HG03354 (cell line): ENCODE measurements at regions not wholly inside any gene's neighbourhood (a gene's known extent, or its start where the extent isn't known, plus 50 kb on each side); places are given as distances from the start of the nearest gene placed in this dataset.

Experiments used
- ATAC-seq: cut with Tn5 transposase; IDR thresholded peaks from one replicate; pipeline ENCODE4 v1.9.1; 2021; ENCODE audit warnings: mild to moderate bottlenecking; ENCODE audit not compliant: unreplicated experiment, poor library complexity, severe bottlenecking

DNA sequence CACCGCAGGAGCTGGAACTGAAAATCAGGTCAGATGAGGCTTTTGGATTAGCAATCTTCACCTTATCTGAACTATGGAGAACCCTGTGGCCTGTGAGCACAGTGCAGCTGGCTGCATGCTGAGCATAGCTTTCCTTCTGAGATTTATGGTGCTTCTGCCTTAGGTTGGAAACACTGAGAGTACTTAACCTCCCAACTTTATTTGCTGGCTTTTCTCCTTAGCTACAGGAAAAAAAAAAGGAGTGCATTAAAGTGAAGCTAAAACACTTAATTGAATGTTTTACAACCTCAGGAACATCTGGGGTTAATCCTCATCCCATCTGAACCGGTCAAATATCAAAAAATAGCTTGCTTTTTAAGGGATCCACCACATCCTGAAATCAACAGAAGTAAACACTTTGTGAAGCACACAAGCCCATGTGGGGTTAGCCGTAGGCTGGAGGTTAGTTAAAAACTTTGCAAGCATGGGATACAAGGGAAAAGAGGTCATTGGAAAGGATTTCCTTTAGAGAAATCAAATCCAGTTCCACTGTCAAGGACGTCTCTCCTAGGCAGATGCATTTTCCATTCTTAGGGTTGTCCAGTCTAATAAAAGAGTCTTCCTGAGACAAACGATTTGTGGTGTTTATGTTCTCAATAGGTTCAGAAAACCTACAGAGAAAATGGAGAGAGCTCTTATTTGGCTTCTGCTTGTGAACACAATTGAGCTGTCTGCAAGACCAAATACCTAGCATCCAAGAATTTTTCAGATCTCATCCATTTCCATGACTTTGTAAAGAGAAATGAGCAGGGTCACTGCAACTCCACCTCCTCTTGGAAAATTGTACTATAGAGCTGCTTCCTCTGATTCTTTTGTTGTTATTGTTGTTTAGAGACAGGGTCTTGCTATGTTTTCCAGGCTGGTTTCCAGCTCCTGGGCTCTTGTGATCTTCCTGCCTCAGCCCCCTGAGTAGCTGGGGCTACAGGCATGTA lies 470.4 kb upstream of the IGFBP3 start:
- ATAC-seq: no peak

DNA sequence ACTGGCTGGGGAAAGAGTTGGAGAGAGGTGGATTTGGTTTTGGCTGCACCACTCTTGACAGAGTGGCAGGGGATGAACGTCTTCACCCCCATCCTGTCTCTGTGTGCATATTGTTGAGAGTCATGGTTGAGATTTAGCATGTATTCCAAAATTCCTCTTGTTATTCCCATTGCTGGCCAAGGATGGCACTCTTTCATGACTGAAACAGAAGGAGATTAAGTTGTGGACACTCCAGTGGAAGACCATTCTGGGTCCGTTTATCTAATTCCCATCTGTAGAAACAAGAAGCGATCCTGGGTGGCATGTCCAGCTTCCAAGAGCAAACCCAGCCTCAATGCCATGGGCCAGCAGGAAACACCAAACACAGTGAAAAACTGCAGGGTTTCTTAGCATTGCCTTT lies 469.0 kb upstream of the IGFBP3 start:
- ATAC-seq: no peak

DNA sequence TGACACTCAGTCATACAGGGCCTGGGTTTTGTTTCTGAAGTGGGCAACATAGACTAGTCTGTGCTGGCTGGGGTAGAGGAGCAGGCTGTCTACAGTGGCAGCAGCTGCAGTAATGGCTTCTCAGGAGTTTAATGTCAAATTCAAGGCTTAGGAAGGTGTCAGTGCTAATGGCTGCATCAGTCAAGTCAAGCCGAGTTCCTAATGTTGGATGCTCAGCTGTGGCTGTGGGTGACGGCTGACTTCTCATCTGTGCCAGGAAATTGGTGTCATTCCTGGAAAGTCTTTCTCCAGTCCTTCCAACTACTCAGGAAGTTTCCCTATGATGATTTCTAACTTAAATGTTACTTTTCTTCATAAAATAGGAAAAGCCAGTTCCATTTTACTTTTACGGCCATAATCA lies 468.1 kb upstream of the IGFBP3 start:
- no peak for ATAC-seq

- ATAC-seq: no peak
These were observed 466.6 kb upstream of the IGFBP3 start for GRCh38 chr7:46387646-46388045.

GRCh38 chr7:46386428-46387399 lies 465.6 kb upstream of the IGFBP3 start:
- no peak for ATAC-seq

GRCh38 chr7:46385662-46386309 lies 464.7 kb upstream of the IGFBP3 start:
- no peak for ATAC-seq

GRCh38 chr7:46383605-46384004 lies 462.5 kb upstream of the IGFBP3 start:
- ATAC-seq: no peak

DNA sequence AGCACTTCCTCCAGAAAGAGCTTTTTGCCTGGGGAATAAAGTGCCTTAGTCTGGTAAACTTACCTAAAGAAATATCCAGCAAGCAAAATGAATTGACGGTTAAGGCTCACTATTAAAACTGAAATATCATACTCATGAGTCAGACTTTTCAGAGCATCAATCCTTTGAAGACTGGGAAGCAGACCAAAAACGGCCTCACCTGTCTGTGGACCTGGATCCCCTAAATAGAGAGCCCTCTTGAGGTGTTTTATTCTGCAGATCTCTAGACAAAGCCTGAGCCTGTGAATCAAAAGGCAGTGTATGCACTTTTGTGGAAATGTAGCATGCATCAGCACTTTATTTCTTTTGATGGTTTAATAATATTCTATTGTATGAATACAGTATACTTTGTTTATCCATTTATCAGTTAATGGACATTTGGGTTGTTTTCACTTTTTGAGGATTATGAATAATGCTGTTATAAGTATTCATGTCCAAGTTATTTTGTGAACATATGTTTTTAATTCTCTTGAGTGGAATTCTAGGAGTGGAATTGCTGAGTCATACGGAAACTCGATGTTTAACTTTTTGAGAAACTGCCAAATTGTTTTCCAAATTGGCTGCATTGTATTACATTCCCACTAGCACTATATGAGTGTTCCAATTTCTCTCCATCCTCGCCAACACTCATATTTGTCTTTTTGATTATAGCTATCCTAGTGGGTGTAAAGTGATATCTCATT lies 449.0 kb upstream of the IGFBP3 start:
- ATAC-seq: no peak

DNA sequence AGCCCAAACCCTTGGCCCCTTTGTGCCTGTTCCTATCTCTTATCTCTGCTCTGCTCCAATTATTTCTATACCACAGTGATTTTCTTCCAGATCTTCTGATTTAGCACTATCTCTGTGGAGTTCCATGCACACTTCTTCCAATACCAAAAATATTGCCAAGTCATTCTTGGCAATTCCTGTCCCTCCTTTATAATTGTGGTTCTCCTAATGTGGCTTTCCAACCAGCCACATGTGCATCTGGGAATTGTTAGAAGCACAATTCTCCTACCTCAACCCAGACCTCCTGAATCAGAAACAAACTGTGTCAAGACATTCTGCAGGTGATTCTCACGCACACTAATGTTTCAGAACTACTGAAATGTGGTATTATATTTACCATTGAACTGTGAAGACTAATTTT lies 447.8 kb upstream of the IGFBP3 start:
- no peak for ATAC-seq

DNA sequence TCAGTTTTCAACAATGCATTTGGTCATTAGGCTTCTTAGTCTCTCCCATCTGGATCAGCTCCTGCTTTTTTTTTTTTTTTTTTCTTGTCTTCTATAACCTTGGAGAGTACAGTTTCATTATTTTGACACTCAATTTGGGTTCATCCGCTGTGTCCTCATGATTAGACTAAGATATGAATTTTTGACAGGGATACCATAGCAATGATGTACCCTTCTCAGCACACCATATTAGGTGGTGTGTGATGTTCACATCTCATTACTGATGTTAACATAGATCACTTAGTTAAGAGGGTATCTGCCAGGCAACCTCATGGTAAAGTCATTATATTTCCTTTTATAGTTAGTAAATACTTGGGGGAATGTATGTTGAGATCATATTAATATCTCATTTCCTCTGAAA lies 445.5 kb upstream of the IGFBP3 start:
- no peak for ATAC-seq

GRCh38 chr7:46363688-46364087 lies 442.6 kb upstream of the IGFBP3 start:
- no peak for ATAC-seq

- ATAC-seq: no peak
These were observed 439.7 kb upstream of the IGFBP3 start for GRCh38 chr7:46360811-46361210.

GRCh38 chr7:46360296-46360695 lies 439.2 kb upstream of the IGFBP3 start:
- no peak for ATAC-seq

GRCh38 chr7:46357851-46358250 lies 436.8 kb upstream of the IGFBP3 start:
- ATAC-seq: no peak

DNA sequence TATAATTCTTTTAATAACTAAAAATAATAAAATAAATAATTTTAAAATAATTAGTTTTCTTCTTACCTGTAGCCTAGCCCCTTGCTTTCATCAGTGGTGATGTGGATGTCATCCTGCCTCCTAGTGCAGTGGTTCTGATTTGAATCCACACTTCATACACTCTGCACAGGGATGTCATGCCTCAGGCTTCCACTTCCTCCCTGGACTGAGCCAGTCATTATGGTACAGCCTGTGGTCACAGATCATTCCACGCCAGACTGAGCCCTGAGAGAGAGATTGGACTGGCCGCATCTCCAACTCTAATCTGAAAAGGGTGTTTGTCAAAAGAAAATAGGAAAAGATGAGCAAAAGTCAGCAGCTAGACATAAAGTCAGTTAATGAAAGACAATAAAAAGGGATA lies 436.2 kb upstream of the IGFBP3 start:
- ATAC-seq: peak; percentile 53

DNA sequence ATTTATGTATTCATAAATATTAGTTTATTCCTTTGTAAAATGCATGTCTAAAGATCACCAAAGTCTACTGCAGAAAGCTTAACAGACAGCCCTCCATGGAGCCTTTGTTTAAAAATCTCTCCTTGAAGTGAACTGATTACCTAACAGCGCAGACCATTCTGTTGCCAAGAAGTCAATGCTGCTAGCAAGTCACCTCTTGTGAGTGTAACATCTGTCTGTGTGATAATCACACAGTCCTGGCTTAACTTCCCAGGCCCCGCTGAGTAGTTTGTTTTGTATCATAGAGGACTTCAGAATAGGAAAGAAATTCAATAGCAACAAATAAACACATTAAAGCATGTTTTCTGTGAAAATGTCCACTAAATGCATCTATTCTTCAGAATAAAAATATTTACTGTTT lies 435.3 kb upstream of the IGFBP3 start:
- ATAC-seq: no peak

DNA sequence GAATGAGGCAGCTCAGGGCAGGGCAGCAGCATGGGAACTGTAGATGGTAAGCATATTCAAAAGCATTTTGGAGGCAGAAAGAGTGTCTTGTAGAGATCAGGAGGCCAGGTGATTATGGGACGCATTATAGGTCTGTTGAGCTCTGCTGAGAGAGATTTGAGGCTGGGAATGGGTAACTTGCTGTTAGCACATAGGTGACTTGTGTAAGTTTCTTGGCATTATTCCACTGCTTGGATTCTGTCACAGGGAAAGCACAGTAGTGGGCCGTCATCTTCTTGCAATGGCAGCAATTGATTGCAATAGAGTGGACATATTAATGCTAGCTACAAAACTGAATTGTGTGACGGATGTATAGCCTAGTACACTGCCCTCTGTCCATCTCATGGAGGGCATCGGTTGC lies 434.3 kb upstream of the IGFBP3 start:
- ATAC-seq: no peak

- no peak for ATAC-seq
These were observed 431.2 kb upstream of the IGFBP3 start for GRCh38 chr7:46352004-46352954.
